GM18511 (cell line): ENCODE measurements at regions not wholly inside any gene's neighbourhood (a gene's known extent, or its start where the extent isn't known, plus 50 kb on each side); places are given as distances from the start of the nearest gene placed in this dataset.

Experiments
- ATAC-seq: cut with Tn5 transposase; IDR thresholded peaks from one replicate; pipeline ENCODE4 v1.9.1; 2021; ENCODE audit warnings: mild to moderate bottlenecking, moderate library complexity; ENCODE audit not compliant: unreplicated experiment

DNA sequence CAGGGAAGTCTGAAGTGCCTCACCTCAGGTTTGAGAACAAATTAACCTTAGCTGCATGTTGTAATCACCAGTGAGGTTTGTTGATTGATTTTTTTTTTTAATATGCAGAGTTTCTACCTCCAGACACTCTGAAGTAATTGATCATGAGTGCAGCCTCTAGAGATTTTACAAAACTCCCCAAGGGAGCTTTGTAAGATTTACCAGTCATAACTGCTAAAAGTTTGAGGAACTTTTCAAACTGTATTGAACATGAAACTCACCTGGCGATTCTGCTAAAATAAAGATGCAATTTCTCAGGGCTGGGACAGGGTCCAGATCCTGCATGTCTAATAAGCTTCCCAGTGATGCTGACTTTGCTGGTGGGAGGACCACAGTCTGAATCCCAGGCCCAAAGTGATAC lies 339.6 kb upstream of the DCC start:
- no peak for ATAC-seq

DNA sequence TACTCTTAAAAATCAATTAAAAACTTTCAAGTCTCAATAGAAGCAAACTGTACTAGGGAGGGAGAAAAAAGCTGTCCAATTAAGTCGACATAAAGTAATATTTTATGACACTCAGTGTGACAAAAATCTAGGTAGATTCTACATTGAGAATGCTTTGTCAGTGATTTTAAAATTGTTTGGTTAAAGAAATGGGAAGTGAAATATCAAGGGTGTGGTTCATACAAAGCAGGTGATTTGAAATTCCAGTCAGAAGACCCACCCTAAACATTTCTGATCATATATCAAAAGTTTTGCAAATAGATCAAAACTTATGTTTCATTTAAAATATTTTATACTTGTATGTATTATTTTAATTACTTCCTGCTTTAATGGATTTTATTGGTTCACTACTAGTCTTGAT lies 338.9 kb upstream of the DCC start:
- no peak for ATAC-seq

DNA sequence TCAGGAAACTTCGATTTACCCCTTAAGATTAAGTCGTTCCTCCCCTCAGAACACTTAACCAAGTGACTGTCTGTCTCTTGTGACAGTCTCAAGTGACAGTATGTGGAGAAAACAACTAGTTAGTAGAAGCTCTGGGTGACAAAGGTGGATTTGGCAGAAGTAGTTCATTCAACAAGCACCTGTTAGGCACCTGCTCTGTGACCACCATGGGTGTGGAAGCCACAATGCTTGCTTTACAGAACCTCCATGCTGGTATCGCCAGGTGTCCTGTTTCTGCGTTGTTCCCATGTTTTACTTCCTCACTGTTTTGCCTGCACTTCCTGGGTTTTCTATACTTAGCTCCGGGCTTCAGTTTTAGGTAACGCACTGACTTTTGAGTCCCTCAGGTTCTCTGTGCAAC lies 337.4 kb upstream of the DCC start:
- ATAC-seq = no peak

DNA sequence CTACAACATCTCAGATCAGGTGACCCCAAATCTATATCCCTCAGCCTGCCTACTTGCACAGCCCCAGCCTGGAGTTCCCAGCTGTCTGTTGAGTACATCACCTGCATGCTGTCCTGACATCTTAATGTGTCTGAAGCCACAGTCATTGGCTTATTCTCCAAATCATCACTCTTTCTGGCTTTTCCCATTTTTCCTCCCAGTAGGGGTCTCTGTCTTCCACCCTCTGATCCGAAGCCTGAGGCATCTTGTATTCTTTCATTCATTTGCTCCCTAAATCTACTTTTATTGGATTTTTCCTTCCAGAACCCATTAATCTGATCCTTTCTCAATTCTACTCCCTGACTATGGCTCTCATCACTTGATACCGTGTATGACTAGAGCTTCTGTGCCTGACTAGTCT lies 332.9 kb upstream of the DCC start:
- no peak for ATAC-seq

DNA sequence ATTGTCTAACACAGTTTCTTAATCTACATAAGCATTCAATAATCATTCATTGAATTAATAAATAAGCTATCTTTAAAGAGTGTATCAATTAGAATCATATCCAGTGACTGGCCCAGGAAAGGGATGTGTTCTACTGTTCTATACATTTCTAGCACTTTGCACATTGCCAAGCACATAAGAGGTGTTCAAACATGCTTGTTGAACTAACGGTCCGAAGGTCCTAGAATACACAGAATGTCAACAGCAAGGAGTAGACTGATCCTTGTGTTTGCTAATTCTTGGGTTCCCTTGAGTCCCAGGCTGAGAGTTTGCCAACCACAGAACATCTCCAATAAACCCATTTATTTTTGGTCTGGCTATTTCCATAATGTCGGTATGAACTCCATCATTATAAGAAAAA lies 331.7 kb upstream of the DCC start:
- ATAC-seq = no peak

DNA sequence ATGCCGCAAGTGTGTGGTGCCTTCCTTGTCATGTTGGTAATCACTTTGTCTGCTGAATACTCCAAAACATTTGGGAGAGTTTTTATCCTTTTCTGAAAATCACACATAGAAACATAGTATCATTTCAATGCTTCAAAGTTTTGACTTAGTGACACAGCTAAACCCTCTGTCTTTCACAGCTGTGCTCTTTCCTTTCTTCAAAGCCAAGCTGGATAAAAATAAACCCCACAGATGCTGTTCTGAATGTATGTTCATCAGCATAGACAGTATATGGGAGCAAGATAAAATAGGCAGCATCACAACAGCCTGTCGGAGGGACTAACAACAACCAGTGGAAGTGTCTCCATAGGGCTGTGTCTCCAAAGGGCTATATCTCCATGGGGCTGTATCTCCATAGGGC lies 331.3 kb upstream of the DCC start:
- no peak for ATAC-seq

DNA sequence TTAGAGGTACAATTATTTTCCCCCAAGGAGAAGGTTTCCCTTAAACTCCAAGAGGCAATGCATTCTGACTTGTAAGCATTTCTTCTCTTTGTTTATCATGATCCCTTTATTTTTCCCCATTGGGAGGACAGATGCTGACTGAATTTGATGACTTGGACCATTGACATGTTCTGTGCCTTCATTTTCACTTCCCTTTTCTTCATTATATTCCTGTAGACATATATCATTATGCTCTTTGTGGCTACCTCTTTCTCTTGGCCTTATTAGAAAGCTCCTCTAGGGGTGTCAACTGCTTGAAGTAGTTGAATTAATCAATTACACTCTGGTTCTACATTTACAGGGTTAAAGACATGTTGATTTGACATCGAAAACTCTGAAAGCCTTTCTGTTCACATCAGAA lies 330.0 kb upstream of the DCC start:
- ATAC-seq = no peak

DNA sequence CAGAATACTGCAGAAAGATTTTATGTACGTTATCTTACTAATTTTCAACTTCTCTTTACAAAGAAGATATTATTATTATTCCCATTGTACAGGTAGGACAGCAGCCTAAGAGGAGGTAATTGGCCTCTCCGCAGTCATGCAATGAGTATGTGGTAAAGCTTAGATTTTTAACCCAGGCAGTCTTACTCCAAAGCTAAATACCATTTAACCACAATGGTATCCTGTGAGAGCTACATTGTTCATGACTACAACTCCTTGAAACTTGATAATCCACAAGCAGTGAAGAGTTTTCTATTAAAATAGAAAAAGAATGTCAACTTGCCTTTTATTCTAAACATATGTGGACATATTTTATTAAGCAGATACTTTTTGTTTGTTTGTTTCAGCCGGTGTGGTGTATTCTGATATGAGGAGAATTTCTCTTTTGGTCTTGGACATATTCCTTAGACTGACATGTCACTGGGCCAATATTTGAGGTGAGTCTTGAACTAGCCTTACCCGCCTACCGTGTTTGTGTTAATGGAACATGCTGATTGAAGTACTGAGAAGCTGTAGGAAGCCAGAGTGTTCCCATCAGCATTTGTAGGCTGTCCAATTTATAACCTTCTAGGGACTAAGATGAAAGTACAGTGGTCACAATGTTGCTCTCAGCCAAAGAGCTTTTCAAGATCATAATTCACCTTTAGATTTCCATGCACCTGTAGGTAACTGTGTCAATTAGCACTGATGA lies 293.9 kb upstream of the DCC start:
- no peak for ATAC-seq

DNA sequence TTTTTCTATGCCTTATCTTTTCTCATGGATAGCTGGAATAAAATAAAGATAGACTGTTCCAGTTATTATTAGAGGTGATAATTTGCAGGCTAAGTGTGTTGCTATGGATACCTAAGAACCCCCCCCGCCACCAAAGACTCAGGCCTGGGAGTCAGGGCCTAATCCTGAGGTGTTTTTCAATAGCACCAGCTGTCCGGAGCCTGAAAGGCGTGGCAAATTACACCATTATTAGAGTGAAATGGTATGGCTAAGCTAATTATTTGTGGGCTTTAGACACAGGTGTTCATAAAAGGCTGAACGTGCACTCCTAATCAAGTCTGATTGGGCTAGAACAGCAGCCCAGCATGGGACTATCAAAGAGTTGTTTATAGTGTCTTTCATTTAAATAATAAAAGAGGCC lies 293.2 kb upstream of the DCC start:
- ATAC-seq = no peak

DNA sequence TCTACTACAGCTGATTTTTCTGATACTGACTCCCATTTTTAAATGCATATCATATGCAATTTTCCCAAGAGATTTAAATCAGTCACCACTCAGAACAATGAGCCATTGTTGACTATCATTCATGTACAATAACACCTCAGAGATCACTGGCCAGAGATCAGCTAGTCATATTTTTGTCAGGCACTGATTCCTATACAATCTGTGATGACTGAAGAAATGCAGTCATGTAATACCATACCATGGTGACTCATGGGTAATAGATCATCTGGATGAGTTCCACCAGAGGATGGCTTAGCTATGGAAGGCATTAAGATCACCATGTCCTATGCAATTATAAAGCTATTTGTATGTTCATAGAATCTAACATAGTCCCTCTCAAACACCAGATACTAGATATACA lies 285.7 kb upstream of the DCC start:
- no peak for ATAC-seq

DNA sequence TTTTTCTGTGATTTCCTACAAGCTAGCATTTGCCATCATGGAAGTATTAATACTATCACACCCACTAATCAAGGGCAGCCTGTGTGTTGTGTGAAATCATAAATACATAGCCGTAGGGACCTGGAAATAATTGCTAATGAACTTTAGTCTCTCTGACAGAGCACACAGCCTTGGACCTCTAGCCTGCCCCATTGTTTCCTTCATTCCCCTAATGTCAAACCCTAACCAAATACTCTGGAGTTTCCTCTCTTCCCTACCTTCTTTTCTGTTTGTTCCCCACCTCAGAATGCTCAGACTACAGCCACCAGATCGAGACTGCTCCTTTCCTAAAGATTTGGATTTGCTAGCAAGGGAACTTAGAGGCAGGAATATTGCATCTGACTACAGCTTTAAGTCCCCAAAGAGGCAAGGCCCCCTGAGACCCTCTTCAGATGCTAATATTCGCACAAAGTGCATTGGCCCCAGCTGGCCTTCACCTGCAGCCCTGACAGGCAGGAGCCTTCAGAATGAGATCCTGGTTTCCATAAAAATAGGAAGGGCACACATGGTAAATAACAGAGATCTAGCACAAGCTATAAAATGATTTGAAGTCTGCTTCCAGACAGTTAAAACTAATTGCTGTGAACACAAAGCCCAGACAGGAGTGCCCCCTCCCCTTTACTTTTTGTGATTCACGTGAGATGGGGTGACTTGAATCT lies 279.2 kb upstream of the DCC start:
- no peak for ATAC-seq

DNA sequence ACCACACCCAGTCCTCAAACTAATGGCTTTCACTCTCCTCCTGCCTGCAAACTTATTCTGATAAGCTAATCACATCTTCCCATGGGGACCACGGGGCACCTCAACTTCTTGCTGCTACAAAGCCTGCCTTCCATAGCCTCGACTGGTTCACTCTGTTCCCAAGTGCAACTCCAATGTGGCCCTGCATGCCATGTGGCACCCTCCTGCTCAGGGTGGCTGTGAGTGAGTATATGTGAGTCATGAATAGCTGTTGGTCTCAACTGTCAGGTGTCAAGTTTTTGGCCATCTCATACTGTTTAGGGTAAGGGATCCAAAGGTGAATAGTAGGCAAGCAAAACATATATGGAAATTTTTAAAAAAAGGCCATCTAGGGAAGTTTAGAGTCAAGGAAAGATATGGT lies 276.1 kb upstream of the DCC start:
- no peak for ATAC-seq

DNA sequence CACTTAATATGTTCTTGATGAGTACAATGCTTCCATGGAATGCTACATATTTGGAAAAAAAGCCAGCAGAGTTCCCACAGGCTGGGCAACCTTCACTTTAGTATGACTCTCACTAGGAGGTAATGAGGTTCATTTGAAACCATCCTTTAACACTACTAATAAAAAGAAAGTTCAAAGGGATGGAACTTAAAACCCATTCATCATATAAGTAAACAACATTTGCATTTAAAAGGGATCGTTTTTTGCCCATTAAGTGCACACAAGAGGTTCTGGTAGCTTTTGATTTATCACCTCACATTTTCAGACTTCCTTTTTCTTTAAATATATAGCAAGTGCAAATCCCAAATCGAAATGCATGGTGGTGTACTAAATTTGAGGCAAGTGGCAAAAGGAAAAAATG lies 270.8 kb upstream of the DCC start:
- ATAC-seq = no peak

DNA sequence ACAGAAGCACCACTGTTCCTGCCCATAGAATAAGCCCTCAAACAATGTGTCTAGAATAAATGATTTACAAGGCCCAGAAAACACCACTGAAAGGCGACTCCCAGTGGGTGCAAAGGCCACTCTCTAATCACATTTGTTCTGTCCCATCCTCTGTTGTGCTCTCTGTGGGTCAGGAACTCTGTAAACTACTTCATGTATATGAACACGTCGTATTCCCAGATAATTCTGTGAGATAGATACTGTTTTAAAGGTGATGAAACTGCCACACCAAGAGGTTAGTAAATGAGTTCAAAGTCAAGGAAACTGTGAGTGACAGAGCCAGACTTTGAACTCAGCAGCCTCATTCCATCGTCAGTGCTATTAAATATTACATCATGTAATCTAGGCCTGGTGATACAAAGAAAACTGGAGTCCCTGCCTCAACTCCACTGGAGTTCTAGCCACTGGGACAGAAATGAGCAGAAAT lies 269.7 kb upstream of the DCC start:
- no peak for ATAC-seq

DNA sequence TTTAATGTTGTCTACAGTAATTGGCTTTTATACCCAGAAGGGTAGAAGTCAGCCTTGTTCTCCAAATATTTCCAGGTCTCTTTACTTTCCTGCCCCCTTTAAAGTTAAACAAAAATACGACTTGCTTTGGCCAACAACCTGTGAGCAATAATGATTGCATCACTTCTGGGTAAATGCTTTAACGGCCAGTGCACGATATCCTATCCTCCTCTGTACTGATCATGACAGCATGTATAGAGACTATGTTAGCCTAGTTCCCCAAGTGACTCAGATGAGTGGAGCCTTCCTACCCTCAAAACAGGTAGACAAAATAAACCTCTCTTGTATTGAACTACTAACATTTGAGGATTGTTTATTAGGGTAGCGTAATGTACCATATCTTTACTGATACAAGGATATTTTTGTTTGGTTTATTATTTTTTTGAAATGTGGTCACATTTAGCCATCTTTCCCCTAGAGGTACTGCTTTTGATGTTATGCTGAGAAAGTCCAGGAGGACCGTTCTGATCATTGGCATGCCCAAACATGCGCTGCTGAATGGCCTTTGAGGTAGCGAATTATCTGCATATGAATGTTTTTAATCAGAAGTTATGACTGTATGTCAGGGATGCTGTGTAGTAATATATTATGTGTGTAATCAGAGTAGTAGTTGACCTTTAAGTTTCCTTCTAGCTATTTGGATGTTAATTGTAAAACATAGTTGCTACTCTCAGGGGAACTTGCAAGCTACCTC lies 262.6 kb upstream of the DCC start:
- no peak for ATAC-seq

DNA sequence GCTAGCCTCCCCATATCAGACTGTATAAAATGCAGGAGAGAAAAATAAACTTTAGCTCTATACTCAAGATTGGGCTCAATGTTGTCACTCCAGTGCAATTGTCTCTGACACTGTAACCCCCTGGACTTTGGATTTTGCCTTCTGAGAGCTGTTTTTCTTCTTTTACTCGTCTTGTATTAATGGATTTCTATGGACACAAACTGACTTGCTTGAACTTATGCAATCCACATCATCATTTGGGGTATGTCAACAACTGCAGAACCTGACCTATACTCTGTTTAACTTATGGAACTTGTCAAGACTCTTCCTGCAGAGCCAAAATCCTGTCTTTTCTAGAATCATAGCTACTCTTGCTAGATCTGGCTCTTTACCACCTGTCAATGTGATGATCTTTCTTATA lies 257.8 kb upstream of the DCC start:
- ATAC-seq = no peak

DNA sequence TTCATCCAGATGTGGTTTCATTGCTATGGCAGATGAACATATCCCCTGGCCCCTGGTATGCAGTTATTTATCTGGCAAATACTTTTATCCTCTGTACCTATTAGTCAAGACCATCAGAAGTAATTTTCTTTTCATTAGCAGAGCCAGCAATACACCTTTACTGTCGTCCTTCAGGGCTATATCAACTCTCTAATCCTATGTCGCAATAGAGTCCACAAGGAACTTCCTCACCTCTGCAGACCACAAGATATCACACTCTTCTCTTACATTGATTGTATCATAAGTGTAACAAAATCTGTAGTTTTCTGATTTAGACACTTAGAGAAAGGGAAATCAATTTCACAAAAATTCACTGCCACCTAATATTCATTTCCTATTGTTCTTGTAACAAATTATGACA lies 252.9 kb upstream of the DCC start:
- ATAC-seq = no peak

DNA sequence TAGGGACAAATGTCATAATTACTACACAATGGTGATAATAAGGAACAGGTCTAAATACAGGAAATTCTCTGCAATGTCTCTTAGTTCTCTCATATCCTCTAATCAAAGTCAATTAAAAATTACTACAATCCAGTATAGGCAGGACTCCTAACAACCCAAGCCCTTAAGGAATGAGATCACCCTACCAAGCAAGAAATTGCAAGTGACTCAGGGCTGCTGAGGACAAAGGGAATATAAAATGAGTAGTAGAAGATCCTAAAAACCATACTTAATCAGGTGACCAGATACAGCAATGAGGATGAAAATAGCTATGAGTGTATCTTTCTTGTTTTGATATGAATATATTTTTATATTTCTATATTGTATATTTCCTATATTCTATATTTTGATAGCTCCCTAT lies 250.0 kb upstream of the DCC start:
- no peak for ATAC-seq

DNA sequence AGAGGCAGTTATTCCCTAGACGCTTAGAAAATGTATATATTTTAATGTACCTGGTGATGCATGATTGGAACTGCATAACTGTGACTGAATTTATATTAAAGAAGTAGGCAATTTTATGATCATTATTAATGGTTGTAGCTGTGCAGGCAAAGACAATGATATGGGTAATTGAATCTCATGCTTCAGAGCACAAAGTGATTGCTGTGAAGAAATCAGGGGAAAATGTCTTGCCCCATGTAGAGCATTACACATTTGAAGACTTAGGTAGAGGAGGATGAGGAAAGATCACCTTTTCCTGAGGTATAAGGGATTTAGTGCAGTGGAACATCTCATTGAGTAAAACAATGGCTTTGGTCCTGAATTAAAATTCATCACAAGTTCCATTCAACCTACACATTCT lies 246.8 kb upstream of the DCC start:
- ATAC-seq = no peak

DNA sequence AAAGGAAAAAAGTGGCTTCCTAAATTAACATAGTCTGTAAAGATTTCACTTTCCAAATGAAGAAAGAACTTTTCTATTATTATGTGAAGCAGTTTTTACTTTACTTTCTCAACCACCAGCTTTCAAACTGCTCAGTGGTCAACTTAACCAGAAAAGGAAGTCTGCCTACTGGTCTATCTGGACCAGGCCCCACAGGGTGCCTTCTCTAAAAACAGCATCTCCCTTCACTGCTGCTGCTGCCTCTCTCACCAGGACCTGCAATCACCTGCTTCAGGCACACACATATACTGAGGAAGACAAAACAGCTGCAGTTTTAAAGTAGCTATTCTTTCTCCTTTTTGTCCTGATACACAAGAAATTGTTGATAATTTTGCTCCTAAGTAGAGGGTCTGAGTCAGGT lies 221.3 kb upstream of the DCC start:
- no peak for ATAC-seq

DNA sequence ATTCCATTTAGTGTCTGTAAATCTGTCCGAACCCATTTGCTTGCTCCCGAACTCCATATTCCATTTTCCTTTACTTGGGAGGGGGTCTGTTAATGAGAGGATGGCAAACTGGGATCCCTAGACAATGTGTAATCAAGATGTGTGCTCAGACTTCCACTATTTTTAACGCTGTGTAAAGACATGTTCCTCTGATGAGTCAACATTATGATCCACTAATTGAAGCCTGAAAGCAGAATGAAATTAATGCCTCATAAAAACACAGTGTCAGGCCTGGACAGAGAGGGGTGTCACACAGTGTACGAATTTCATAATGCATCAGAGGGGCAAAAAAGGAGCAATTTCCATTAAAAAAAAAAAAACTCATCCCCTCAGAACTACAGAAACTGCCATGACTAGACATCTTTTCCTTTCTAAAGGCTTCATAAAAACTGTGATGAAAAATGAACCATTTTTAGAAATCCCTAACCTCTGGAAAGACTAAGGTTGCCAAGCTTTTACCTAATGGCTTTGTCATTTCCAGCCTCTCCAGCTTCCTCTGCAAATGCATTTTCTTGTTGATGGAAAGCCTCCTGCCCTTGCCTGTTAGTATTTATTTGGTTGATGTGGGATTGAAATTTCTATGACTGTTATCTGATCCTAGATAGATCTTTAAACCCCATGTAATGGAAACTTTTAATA lies 209.2 kb upstream of the DCC start:
- ATAC-seq = no peak

DNA sequence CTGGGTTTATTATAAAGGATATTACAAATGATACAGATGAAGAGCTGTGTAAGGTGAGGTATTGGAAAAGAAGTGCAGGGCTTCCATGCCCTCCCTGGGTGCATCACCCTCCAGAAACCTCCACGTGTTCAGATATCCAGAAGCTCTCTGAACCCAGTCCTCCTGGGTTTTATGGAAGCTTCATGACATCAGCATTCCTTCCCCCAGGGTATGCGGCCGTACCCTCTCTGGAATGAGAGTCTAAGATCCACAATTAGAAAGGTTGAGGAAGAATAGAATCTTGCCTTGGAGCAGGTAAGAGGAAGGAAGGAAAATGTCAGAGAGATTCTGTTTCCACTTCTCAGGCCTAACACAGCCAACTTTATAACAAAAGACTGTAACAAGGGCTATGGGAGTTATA lies 208.2 kb upstream of the DCC start:
- no peak for ATAC-seq
